ENCODE measurements at regions not wholly inside any gene's neighbourhood (a gene's known extent, or its start where the extent isn't known, plus 50 kb on each side); places are given as distances from the start of the nearest gene placed in this dataset.

DNA sequence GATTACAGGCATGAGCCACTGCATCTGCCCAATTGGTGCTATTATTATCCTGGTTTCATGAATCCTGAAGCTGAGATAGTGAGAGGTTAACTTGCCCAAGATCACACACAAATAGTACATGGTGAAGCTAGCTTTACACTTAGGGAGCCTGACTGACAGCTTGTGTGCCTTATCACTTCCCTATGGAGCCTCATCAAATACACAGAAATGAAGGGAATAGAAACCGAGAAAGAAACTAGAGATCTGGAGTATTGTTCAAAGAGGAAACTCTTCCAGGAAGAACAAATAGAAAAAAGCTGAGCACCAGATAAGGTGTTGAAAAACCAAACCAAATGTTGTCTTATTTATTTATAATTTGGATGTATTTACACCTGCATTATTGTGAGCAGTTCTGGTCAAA is 155.0 kb upstream of the CITED2 start:
- TF ChIP-seq CTCF (IDR thresholded peaks at IDR 0.05; ENCODE audit: insufficient read depth, low read depth, low read length) (no peak), EZH2 (IDR thresholded peaks at IDR 0.05; ENCODE audit: insufficient read depth, low read length) (no peak)
